ENCODE measurements at regions not wholly inside any gene's neighbourhood (a gene's known extent, or its start where the extent isn't known, plus 50 kb on each side); places are given as distances from the start of the nearest gene placed in this dataset.

- no peak for DNase-seq (ENCODE audit: low spot score)
- no peak for TF ChIP-seq CTCF (IDR thresholded peaks at IDR 0.05; ENCODE audit: borderline replicate concordance, control extremely low read depth, extremely low read depth, insufficient read depth, missing control alignments)
- in situ Hi-C loops (cut with MboI; ENCODE audit: low sequenced_read_pairs, unreplicated experiment), result no loop called here
Observed at GRCh38 chr2:117087535-117088291, 726.8 kb upstream of the DDX18 start.

GRCh38 chr2:117091041-117091837 lies 723.3 kb upstream of the DDX18 start:
- in situ Hi-C loops (cut with MboI; ENCODE audit: low sequenced_read_pairs, unreplicated experiment), result no loop called here
- no peak for DNase-seq (ENCODE audit: low spot score)

GRCh38 chr2:117101613-117102012 lies 712.9 kb upstream of the DDX18 start:
- TF ChIP-seq CTCF (IDR thresholded peaks at IDR 0.05; ENCODE audit: borderline replicate concordance, control extremely low read depth, extremely low read depth, insufficient read depth, missing control alignments), result no peak
- DNase-seq (ENCODE audit: low spot score), result no peak
- in situ Hi-C loops (cut with MboI; ENCODE audit: low sequenced_read_pairs, unreplicated experiment), result no loop called here

More at GRCh38 chr2:117091041-117091837, 723.3 kb upstream of the DDX18 start:
- TF ChIP-seq CTCF (IDR thresholded peaks at IDR 0.05; ENCODE audit: borderline replicate concordance, control extremely low read depth, extremely low read depth, insufficient read depth, missing control alignments), result no peak

GRCh38 chr2:117108741-117109267 lies 705.7 kb upstream of the DDX18 start:
- no peak for TF ChIP-seq CTCF (IDR thresholded peaks at IDR 0.05; ENCODE audit: borderline replicate concordance, control extremely low read depth, extremely low read depth, insufficient read depth, missing control alignments)
- in situ Hi-C loops (cut with MboI; ENCODE audit: low sequenced_read_pairs, unreplicated experiment), result no loop called here
- no peak for DNase-seq (ENCODE audit: low spot score)

GRCh38 chr2:117118994-117119393 lies 695.5 kb upstream of the DDX18 start:
- no peak for DNase-seq (ENCODE audit: low spot score)
- in situ Hi-C loops (cut with MboI; ENCODE audit: low sequenced_read_pairs, unreplicated experiment), result no loop called here
- no peak for TF ChIP-seq CTCF (IDR thresholded peaks at IDR 0.05; ENCODE audit: borderline replicate concordance, control extremely low read depth, extremely low read depth, insufficient read depth, missing control alignments)

- no peak for DNase-seq (ENCODE audit: low spot score)
- in situ Hi-C loops (cut with MboI; ENCODE audit: low sequenced_read_pairs, unreplicated experiment), result no loop called here
- no peak for TF ChIP-seq CTCF (IDR thresholded peaks at IDR 0.05; ENCODE audit: borderline replicate concordance, control extremely low read depth, extremely low read depth, insufficient read depth, missing control alignments)
Observed at GRCh38 chr2:117123362-117123761, 691.1 kb upstream of the DDX18 start.

Data from GM13976 (cell line).